GM21367 (cell line): ENCODE measurements at regions not wholly inside any gene's neighbourhood (a gene's known extent, or its start where the extent isn't known, plus 50 kb on each side); places are given as distances from the start of the nearest gene placed in this dataset.

Experiments used
- ATAC-seq: cut with Tn5 transposase; IDR thresholded peaks from one replicate; pipeline ENCODE4 v1.9.1; 2021; ENCODE audit not compliant: unreplicated experiment

DNA sequence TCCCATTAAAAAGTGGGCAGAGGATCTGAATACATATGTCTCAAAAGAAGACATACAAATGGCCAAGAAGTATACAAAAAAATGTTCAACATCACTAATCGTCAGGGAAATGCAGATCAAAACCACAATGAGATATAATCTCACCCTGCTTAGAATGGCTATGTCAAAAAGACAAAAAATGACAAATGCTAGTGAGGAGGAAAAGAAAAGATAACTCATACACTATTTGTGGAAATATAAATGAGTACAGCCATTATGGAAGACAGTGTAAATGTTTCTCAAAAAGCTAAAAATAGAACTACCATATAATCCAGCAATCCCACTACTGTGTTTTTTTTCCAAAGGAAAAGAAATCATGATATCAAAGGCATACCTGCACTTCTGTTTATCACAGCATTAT lies 450.7 kb downstream of the EFNA5 start:
- no peak for ATAC-seq

DNA sequence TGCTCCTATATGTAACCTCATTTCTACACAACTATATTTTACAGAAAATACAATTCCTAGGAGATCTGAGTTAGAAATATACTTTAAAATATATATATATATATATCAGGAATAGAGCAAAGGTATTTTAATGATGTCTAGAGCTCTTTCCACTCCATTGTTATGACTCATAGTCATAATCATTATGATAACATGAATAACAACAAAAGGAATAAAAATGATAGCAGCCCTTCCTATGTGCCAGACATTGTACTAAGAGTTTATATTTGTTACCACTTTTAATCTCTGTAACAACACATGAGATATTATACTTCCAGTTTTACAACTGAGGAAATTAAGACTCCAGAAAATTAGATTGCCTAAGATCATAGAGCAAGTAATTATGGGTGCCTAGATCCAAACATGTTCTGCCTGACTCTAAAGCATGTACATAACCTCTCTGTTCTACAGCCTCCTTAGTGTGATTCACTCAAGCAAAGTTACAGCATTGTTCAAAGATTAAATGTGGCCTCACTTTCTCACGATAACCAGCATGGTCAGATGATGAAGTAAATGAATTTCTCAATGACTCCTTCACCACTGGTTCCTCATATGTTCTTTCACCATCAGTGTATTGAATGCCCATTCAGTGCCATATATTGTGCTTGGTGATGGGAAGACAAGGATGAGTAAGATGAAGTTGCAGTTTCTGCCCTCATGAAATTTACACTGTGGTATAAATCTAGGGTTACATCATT lies 452.1 kb downstream of the EFNA5 start:
- ATAC-seq: no peak

DNA sequence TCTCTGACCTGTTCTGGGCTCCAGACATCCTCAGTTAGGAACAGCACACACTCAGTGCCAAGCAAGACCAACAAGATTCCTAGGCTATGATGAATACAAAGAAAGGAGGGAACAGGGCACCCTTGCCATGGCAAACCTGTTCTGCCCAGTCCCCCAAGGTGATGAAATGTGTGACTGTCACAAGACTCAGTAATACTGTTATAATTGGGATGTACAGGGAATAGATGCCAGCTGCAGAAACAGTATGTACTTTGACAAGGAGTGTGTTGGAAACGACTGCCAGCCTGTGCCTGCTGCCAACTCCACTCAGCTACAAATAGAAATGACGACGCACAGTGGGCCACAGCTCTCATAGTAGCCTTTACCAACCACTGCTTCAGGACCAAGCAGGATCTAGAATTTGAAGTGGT lies 453.0 kb downstream of the EFNA5 start:
- ATAC-seq: no peak

DNA sequence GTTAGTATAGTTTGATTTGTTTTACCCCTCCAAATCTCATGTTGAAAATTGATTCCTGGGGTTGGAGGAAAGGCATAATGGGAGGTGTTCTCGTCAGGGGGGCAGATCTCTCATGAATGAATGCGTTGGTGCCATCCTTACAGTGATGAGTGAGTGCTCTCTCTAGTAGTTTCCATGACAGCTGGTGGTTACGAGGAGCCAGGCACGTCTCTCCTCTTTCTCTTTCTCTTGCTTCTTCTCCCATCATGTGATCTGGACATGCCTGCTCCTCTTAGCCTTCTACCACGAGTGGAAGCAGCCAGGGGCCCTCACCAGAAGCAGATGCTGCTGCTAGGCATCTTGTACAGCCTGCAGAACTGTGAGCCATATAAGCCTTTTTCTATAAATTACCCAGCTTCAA lies 454.1 kb downstream of the EFNA5 start:
- no peak for ATAC-seq

DNA sequence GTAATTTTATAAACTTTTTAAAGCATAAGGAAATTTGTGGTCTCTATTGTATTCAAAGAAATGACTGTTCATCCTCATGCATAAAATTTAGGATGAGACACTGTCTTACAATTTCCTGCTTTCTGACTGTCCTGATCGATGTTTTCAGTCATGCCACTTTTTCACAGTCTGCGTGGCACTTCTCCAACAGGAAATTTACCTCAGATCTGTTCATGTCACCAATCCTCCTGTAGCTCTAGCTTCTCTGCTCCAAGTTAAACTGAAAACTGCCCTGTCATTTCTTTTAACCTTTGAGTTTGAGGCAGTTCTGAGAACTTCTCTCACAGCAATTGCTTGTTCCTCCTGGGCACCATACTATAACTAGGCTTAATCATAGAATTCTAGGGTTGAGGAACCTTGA lies 455.1 kb downstream of the EFNA5 start:
- no peak for ATAC-seq

DNA sequence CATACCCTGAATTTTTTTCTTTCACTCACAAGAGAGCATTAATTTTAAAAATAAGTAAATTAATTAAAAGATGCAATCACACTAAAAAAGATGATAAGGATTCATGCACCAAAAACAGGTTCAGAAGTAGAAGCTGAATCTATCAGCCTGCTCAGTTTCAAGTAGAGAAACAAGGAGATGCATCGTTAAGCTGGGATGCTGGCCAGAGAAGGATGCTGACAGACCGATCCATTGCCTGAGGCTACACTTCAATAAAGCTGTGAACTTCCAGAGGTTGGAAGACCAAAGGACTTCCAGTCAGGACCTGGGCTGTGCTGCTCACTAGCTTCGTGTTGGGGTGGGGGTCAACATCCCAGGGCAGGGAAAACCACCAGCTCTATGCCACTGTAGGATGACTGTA lies 457.7 kb downstream of the EFNA5 start:
- ATAC-seq: no peak

DNA sequence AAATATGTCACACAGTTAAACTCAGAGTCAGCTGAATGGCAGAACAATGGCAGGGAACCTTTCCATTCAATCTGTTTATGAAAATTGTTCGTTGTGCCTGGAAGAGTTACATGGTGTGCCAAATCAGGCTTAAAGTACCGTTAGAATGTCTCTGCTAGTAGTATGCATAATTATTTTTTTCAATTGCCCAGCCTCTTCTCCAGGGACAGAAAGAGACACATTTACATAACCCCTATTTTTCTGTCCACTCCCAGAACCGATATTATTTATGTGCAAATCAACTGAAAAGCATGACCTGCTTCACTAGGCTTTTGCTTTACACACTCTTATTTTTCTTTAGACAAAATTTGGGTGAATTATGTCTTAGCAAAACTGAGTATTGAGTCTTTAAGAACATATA lies 459.1 kb downstream of the EFNA5 start:
- no peak for ATAC-seq

DNA sequence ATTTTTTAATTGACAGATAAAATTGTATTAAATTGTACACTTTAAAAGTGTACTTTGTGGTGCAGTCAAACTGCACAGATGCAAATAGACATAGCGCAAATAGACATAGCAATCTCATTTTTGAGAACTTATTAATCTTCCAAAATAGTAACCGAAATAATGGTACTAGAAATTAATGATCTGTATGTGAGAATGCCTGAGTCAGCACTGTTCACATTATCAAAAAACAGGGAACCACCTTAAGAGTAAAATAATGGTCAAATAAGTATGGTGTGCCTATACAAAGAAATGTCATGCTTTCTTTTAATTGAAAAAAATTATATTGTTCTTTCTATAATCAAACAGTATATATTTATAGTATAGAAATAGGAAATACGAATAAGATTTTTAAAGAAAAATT lies 461.9 kb downstream of the EFNA5 start:
- ATAC-seq: no peak

DNA sequence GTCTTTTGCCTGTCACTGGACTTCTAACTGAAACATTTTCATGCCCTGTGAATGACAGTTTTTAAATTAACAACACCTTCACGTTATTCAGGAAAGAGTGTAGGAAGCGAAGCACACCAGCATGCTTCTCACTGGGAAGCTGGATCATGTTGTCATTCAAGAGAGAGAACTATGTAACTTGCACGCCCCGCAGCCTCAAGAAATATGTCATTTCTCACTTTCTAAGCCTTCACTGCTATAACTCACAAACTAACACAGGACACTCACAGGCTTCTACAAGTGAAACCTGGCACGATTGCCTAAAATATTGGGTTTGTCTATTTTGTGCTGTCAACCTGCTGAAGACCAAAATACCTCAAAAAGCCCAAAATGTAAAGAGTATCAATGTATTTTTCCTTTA lies 466.3 kb downstream of the EFNA5 start:
- no peak for ATAC-seq

DNA sequence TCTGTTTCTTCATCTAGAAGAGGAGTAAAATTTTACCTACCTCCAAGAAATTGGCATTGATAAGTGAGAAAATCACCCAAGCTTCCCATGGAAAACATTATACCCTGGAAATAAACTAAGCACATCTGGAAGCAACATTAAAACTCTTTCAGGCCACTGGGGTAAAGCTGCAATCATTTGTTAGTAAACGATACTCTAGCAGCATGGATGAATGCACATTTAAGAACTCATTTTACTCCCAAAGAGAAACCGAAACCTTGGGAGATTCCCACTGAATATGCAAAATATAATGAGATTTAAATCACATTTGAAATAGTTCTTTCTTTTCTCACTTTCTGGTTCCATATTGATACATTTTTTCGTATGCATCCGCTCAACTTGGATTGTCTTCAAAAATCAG lies 467.5 kb downstream of the EFNA5 start:
- no peak for ATAC-seq

DNA sequence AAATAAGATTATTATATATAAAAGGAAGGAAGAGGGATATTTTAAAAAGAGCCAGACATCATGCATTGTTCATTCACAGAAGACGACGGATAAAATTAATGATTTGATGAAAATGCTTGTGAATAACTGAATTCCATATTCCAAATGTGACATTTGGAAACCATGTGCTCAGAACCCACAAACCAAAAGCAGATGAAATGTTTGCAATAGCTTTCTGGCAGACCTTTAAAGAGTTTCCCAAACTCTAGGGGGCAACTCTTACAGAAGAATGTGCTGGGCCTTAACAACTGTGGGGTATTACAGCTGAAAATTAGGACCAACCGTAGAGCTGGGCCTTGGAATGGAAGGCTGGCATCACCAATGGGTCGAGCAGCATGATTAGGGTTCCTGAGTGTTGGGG lies 471.0 kb downstream of the EFNA5 start:
- ATAC-seq: no peak

DNA sequence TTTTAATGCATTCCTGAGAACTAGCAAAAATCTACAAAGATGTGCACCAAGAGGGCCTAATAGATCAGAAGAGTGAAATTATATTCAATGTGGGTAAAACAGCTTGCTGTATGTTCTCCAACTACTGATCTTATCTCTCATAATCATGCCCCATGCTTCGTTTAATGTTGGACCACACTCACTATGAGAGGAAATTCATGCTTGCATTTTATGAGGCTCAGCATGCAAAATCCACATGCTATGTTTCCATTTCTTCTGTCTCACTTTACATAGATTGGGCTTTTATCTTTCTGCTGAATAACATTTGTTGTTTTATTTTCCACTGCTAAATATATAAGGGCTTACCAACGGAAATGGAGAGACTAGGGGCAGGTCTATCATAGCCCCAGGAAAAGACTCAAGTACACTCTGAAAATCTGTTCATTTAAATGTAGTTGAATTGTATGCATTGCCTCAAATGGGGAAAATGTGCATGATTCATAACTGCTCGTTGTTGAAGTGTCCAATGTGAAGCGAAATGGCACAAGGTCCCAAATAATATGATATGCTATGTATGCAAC lies 474.2 kb downstream of the EFNA5 start:
- no peak for ATAC-seq

DNA sequence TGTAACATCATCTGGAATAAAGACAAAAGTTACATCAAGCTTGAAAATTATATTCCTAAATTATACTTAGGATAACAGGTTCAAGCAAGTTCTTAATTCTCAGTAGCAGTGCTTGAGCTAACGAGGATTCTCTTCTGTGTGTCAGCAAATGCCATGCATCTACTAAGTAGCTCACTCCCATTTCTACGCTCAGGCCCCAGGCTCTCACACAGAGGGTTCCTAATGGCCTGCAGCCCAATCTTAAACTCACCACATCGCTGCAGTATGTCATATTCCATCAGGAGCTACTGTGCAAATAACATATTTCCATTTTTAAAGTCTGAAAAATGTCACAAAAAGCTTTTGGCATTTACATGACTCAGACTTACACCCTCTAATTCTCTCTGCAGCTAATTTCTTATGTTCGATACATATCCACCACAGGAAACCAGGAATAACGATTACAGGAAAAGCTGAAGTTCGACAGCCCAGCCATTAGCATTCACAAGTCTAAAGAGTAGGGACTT lies 474.8 kb downstream of the EFNA5 start:
- no peak for ATAC-seq

DNA sequence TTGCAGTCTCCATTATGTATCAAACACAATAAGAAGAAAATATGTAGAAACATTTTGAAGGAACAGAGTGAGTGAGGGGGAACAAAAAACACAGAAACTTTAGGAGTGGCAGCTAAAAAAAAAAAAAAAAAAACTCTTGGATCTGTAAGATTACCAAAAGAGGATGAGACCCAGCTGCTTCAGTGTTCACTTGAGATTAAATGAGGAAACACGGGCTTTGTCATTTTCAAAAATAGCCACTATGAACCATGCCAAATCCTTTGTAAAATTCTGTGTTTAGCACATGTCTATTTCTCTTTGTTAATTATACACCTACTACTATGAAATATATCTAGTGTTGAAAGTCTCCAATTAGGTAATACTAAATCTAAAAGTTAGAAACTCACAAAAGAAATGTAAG lies 485.9 kb downstream of the EFNA5 start:
- no peak for ATAC-seq

DNA sequence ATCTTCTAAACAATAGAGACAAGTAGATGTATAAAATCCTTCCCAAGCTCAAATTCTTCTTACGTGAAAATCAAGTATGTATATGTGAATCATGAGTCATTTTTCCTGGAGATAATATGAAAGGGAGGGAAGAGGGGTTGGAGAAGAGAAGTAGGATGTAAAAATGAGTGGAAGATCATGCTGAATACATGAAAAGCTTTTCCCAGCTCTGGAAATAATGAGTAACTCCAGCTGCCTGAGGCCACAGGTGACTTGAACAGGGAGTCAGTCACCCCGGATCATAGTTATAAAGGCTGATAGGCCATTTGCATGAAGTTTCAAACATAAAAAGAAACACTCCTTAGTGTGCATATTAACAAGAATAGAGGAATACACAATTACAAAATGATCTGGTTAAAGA lies 486.7 kb downstream of the EFNA5 start:
- ATAC-seq: no peak

DNA sequence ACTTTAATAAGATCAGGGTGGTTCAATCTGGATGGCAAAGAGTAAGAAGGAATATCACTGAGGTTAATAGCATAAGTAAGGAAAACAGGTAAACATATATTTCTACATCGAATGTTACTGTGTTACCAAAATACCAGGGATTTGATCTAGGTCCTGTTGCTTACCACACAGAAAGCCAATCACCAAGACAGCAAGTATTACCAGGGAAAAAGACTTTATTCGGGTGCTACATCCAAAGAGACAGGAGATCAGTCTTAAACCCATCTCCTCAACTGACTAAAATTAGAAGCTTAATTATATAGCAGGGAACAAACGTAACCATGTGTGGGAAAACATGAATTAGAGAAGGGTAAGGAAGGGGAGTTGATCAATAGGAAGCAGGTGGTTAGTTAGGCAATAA lies 500.1 kb downstream of the EFNA5 start:
- ATAC-seq: no peak

DNA sequence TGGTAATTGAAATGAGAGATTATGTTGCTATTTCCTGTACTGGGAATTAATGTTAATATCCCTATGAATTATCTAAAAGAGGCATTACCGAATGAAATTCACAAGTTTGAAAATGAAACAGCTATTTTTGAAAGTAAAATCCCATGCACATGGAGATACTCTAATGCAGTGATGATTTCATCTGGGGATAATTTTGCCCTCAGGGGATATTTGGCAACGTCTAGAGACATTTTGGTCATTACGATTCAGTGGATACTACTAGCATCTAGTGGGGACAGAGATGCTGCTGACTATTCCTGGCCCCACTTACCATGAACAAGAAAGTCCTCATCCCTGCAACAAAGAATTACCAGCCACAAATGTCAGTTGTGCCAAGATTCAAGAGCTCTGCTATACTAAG lies 500.9 kb downstream of the EFNA5 start:
- no peak for ATAC-seq

DNA sequence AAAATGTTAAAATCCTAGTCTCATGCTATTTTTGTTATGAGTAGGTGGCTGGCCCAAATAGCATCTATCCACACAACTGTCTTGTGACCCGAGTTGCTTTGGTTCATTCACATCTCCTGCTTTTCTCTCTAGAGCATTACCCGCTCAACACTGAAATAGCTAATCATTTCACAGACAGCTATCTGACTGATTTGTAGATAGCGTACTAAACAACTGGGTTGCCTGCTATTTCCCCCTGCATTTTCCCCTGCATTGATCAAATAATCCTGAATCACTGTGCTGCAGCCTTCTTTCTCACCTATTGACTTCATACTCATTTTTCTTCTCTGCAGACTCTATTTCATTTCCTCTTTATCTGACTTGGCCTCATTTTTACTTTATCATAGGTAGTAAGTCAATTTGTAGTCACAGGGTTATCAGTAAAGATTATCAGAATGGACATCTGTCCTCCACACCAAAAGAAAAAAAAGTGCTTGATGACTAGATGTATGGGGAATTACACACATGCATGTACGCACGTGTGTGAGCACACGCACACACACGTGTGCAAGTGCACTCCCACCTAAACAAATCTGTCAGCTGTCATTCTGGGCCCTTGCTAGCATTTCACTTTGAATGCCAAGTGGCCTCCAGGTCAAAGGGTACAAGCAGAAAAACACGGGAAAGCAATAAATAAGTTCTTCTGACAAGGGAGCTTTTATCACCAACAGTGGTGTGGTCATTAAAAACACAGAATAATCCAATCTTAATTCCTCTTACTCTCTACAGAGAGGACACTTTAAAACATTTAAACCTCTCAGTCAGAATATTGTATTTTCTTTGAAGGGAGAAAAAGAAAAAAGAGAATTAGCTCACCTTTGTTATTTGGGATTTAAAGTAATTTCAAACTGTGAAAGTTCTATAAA lies 501.6 kb downstream of the EFNA5 start:
- no peak for ATAC-seq

DNA sequence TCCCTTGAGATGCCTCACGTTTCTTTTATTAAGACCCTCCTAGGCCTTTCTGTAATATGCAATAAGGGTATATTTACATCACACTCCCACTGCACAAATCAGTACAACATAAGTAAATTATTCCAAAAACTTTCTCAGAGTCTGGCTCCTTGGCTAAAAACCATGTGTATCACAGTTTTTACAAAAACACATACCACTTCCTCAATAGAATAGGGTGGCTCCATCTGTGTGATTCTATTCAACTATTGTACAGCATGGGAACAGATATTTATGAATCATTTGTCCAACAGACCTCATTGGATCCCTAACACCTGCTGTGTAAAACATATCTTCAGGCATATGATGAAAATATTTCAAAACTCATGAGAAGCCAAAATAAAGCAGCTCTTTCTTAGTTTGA lies 502.7 kb downstream of the EFNA5 start:
- ATAC-seq: no peak

DNA sequence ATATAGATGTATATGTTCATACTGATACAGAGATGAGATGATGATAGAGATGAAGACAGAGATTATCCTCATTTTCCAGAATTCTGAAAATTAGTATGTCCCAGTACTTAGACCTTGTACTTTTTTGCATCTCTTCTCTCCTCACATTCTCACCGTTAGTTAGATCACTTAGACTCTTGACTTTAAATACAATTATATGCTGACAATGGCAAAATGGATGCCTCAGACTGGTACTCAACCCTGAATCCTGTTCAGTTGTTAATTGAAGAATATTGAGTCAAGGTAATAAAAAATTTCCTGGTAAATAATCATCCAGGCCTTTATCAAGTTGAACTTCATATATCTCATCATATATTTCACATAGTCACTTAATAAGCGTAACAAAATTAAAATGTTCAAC lies 505.4 kb downstream of the EFNA5 start:
- no peak for ATAC-seq

DNA sequence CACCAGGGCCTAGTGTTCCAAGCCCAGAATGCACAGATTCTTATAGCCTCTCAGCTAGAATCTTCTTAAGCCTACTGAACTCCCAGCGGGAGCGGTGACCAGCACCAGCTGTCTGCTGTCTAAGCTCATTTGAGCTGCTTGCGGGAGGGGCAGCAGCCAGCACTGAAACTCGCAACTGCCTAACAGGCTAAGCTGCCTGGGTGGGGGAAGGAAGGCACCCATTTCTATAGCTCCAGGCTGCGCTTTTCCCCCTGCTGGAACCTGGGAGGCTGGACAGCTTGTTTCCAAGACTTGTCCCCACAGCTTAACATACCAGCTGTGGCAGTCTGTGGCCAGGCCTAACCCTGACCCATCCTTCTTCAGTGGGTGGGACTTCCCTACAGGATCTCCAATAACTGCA lies 512.9 kb downstream of the EFNA5 start:
- ATAC-seq: no peak

DNA sequence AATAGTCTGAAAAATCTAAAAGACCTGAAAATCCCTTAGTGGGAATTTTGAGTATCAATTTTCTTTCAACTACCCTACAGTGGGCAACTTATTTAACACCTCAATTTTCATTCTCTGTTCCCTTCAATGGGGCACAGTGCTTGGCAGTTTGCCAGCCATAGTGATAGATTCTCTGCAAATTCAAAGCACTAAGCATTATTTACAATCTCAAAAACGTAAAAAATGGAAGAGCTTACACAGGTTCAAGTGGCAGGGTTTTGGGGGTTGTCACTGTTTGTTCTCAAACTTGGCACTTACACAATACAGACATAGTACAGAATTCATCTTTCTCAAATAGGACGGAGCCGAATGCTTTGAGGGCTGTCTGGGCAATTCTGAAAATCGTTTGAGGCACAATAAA lies 515.0 kb downstream of the EFNA5 start:
- no peak for ATAC-seq
